NCI-H2227 (cell line): ENCODE measurements at regions not wholly inside any gene's neighbourhood (a gene's known extent, or its start where the extent isn't known, plus 50 kb on each side); places are given as distances from the start of the nearest gene placed in this dataset.
"Not testable (repeated sequence)": the region's sequence is repeated elsewhere in the genome, so short reads cannot be mapped to it uniquely, and the experiment has no call there.

Experiments used
- DNase-seq: peaks from one replicate; lab custom pipeline; 2025; ENCODE audit not compliant: unreplicated experiment; lab: John Stamatoyannopoulos, UW

DNA sequence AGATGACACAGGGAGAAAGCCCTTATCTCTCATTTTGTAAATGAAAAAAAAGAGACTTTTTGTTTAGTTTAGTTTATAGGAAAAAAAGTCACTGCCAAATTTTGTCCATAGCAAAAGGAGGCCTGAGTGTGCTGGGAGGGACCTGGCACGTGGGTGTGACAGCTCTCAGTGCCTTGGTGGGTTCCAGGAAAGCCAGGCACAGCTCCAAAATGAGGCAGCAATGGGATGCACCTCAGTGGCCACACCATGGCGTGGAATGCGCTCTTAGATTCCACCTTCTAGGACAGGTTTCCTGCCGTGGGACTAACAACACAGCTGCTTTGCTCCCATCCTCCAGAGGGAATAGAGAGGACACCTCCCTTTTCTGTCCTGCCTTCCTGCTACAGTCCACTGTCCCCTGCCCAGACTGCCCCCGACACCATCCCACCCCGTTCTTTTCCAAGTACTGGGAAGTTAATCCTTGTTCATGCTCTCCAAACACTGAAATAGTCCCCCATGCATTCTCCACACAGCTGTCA lies 207.6 kb downstream of the EMP1 start:
- no peak for DNase-seq

GRCh38 chr12:13391375-13391774 lies 194.8 kb downstream of the EMP1 start:
- not testable (repeated sequence) for DNase-seq

DNA sequence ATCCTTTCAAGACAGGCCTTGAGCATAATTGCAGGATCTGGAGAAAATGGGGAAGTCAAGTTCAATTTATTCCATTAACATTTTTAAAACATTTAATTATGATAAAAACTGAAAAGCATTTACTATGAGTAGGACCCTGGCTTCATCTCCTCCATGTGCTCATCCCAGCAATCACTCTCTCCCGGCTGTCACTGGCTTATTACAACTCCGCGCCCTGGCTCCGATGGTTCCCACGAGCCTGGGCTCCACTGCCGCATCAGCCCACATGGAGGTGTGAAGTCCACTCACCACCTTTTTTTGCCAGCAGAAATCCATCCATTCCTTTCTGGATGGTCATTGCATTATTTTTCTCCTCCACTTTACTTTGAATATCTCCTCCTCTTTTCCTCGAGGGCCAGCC lies 194.4 kb downstream of the EMP1 start:
- DNase-seq, result no peak

- peak; percentile 72 for DNase-seq
These were observed 193.9 kb downstream of the EMP1 start for GRCh38 chr12:13390381-13390861.

DNA sequence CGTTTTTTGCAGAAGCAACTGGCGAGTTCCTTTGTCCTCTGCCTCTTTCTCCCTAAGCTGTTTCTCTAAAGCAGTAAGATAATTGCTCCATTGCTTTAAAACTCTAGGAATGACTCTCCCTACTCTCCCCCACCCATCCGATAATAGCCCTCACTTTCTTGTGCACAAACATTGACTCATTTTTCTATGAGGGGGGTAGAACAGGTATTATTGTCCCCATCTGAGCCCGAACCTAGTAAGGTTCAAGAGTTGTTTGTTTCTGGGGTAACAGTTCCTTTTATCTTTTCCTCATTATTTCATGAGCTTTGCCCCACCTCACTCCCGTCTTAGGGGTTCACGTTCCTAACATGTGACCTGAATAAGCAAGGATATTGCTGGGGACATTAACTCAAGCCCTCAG lies 190.6 kb downstream of the EMP1 start:
- no peak for DNase-seq

GRCh38 chr12:13386323-13387039 lies 190.0 kb downstream of the EMP1 start:
- DNase-seq, result peak; percentile 20

DNA sequence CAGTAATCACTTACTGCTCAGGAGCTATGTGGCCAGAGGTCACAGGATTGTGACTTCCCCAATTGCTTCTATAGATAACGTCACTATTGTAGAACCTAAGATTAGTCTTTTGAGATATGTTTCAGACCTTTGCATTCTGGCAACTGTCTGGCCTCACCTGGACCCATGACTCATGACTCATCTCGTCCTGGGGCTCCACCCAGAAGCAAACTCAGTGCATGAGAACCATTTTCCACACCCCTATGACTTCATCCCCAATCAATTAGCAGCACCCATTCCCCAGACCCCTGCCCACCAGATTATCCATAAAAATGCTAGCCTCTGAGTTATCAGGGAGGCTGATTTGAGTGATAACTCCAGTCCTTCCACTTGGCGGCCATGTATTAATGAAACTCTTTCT lies 186.9 kb downstream of the EMP1 start:
- no peak for DNase-seq

GRCh38 chr12:13380297-13380696 lies 183.8 kb downstream of the EMP1 start:
- no peak for DNase-seq

- DNase-seq, result no peak
These were observed 183.1 kb downstream of the EMP1 start for GRCh38 chr12:13379531-13380188.

- no peak for DNase-seq
These were observed 181.2 kb downstream of the EMP1 start for GRCh38 chr12:13377698-13378097.

GRCh38 chr12:13376610-13377373 lies 180.3 kb downstream of the EMP1 start:
- DNase-seq, result no peak

- DNase-seq, result no peak
These were observed 179.2 kb downstream of the EMP1 start for GRCh38 chr12:13375583-13376345.

GRCh38 chr12:13374793-13375192 lies 178.3 kb downstream of the EMP1 start:
- no peak for DNase-seq

DNA sequence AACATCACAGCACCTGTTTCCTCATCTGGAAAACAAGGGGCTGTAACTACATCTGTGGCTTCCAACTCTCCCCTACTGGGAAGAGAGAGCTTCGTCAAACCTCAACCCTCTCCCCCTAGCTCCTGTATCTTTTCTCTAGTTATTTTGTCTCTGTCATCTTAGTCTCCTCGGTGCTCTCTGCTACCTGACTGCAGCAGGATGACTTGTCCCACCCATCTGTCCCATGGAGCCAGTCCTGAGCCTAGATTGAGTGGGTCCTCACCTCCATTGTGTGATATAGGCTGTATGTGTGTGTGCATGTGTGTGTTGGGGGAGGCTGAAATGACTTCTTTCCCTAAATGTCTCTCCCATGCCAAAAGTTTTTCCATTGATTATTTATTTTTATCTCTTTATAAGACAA lies 177.3 kb downstream of the EMP1 start:
- no peak for DNase-seq

DNA sequence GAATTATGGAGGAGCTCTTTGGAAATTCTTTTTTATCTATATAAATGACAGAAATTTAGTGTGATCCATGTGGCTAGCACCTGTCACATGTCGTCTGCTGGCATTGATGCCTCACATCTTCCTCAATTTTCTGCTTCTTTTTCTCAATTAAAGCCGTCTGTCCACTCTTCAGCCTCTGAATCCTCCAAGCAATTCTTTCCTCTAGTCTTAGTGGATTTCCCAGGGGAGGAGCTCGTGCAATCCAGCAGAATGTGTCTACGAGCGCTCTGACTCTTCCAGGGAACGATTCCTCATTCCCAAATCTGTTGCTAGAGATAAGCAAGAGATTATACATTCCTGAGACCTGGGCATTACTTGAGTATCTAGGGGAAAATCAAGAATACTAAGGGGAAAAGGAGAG lies 176.6 kb downstream of the EMP1 start:
- DNase-seq, result no peak

DNA sequence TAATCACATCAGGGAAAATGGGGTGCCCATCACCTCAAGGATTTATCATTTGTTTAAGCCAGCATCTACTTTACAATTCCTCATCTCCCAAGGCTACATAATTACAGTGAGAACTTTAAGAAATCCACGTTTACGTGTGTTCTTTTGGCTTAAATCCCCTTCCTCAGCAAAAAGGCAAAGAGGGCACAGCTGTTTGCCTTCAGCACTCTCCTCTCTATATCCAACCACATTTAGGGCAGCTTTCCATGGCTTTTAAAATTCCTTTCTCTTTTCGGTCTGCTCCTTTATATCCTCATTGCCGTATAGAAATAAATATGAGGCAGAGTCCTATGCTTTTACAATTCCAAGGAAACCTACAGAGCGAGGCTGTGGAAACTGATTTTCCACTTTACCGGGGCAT lies 175.9 kb downstream of the EMP1 start:
- DNase-seq, result no peak

- no peak for DNase-seq
These were observed 175.3 kb downstream of the EMP1 start for GRCh38 chr12:13371797-13372196.

DNA sequence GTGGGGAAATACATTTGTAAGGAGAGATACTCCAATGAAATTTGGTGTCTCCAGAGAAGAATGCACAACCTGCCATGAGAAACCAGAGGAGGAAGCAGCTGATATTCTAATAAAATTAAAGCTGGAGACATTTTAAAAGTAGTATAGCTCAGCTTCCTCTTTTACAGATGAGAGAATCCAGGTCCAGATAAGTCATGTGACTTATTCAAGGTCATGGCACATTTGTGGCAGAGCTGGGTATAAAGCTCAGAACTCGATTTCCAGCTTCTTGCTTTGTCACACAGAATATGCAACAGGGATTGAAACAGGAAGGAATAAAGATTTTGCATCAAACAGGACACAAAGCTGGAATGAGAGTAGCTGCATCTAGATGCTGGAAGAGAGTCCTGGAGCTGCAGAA lies 174.8 kb downstream of the EMP1 start:
- no peak for DNase-seq

DNA sequence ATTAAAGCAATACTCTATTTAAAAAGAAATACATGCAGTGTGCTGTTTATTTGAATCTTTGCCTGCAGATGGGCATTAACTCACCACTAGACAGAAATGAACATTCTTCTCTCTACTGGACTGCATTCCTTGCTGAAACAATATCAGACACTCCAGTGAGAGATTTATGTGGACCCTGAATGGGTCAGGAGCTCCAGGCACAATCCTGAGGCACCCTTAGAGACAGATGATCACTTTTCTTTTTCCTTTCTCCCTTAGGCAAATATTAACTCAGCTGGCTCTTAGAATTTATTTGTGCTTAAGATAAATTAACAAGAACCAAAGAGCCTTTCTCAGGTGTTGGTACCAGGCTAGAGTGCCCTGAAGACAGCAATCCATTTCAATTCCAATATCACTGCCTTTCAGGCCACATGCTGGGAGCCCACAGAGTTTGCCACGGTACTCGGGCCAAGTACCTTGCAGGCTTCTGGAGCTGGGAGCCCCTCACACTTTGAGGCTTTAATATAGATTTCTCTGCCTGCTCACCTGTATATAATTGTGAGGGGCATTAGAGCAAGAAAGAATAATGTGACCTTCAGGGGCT lies 173.0 kb downstream of the EMP1 start:
- no peak for DNase-seq

DNA sequence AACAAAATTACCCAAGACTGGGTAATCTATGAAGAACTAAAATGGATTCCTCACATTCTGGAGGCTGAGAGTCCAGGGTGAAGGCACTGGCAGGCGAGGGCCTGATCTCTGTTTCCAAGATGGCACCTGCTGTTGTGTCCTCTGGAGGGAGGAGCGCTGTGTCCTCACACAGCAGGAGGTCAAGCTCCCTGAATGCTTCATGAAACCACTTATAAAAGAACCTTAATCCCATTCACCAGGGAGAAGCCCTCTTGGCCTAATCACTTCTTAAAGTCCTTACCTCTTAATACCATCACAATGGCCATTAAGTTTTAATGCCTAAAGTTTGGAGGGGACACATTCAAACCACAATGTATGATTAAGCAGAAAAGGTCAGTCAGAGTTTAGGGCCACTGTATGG lies 172.4 kb downstream of the EMP1 start:
- DNase-seq, result peak; percentile 9

GRCh38 chr12:13368431-13368830 lies 171.9 kb downstream of the EMP1 start:
- DNase-seq, result no peak
